ENCODE measurements at regions not wholly inside any gene's neighbourhood (a gene's known extent, or its start where the extent isn't known, plus 50 kb on each side); places are given as distances from the start of the nearest gene placed in this dataset.

- no peak for DNase-seq
These were observed 175.7 kb upstream of the UBL3 start for GRCh38 chr13:30026093-30026492.

GRCh38 chr13:30025351-30025750, 174.9 kb upstream of the UBL3 start:
- DNase-seq, result no peak

GRCh38 chr13:30024125-30024865, 173.9 kb upstream of the UBL3 start:
- no peak for DNase-seq

DNA sequence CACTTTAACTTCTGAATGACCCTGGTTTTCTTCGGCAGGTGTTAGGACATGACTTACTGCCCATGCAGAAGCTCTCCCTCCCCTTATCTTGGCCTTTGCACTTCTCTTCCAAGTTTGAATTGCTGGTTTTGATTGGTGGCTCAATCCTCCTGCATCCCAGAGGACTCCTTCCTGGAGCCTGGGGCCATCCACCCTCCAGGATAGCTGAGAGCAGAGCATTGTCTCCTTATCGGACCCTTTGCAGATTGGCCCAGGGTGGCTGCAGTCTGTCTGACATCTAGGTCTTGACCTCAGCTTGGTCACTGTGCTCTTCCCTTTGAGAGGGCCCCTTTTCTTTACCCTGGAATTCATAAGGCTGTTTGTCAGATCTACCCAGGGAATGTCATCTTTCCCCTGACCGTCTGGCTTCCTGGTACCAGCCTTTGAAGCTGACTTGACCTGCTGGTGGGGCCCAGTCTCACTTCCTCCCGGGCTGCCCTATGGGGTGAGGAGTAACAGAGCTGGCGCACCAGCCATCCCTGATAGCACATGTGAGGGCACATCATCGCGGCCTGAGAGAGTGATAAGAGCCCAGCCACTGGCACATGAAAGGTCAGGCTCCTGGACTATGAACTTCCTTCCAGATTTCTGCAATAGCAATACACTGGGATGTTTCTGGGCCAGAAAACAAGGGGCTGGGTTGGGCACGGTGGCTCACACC, 172.9 kb upstream of the UBL3 start:
- no peak for DNase-seq

GRCh38 chr13:30022796-30023195, 172.4 kb upstream of the UBL3 start:
- DNase-seq, result no peak

DNA sequence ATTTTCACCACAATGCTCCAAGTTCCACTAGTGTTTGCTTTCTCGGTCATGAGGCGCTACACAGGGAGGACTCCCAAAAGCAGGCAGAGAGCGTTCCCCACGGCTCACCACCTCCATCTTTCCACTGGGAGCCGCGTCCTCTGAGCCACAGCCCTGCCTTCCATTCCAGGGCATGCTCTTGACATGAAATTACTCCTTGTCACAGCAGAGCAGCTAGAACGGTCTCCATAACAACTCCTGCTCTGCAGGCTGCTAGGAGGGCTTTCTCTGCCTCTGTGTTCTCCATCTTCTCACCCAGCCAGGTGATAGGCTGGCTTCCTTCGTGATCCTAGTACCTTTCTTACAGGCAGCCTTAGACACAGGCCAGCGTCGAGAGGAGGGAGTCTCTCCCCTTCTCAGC, 171.8 kb upstream of the UBL3 start:
- DNase-seq, result no peak

DNA sequence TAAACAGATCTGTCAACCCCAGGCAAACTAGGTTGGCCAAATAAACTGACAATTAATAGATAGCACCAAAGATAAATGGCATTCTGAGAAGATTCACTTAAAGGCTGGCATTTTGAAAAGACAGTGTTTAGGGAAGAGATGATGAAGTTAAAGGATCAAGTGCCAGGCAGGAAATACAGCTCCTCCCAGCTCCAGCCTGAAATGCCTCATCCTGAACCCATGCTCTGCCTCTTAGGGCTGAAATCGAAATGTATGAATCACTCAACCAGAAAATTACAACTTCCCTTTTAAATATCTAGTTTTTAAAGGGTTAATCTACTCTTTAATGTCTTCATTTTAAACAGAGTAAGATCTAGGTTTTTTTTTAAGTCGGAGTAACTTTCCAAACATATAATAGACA, 171.2 kb upstream of the UBL3 start:
- DNase-seq, result no peak

DNA sequence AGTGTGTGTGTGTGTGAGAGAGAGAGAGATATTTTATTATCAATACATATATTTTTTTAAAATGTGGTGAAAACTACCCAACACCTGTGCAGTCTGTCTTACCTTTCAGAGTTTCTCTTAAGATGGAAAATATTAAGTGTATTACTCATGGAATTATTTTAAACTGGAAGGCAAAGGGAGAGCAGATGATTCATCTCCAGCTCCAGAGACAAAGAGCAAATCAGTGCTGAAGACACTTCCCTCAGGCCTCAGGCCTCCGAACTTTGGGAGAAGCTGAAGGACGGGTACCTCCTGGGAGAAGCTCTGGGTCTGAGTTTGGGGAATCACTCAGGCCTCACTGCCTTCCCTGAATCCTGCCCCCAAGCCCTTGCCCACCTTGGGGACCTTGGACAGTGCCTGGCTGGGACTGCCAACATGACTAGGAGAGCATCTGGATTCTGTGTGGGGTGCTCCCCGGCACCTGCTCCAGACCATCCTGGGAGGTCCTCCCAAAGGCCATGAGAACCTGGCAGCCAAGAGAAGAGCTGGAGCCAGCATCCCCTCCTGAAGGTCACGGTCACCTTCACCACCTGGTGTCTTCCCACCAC, 170.4 kb upstream of the UBL3 start:
- DNase-seq, result no peak

DNA sequence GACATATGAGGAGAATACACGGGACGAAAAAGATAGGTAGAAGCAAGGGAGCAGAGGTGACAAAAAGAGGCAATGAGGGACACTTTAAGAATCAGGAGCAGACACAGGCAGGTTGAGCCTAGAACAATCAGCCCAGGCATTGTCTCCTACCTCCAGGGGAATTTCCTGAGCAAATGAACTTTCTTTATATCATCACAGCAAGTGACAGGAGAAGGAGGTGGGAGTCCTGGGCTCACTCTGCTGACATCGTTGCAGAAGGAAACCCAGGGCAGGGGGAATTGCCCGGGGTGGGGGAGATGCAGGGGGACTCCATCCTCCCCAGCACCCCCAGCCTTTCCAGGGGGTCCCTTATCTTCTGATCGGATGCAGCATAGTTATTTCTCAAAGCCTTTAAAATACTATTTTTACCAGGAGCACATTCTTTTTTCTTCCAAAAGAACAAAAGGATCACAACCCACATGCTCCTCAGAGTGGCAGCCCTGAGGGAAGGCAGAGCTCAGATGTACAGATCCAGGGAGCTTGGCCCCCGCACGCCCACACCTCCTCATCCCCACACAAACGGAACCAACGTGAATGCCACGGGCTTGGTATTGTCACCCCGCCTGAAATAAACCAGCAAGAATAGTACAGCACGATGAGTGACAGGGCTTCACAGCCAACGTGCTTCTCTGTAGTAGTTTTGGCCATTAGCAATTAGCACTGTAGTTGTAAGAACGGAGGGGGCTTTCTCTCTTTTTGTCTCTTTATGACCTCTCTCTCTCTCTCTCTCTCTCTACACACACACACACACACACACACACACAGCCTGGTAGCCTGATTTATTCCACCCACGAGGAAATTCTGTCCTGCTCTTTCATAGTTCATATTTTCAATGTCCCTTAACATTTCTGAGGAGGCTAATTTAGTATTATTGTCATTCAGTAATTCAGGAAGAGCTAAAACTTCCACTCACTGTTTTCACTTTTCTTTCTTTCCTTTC, 169.5 kb upstream of the UBL3 start:
- no peak for DNase-seq

GRCh38 chr13:30017880-30018279, 167.5 kb upstream of the UBL3 start:
- no peak for DNase-seq

GRCh38 chr13:30016398-30016797, 166.0 kb upstream of the UBL3 start:
- DNase-seq, result no peak

GRCh38 chr13:30009411-30009810, 159.0 kb upstream of the UBL3 start:
- no peak for DNase-seq

DNA sequence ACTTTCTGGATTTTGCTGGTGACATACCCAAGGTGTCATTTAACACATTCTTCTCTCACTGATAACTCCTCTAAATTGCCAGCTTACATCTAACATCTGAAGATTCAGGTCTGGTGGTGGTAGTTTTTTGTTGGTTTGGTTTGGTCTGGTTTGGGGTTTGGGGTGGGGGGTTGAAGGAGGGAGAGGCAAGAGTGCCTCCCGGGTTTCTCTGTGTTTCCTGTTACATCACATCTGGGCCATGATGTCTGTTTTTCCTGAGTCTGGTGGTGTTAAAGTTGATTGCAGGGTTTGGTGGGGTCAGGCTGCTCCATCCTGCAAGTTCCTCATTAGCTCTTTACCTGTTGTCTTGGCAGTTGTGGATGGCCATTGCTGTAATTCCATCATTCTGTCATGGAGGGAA, 155.8 kb upstream of the UBL3 start:
- no peak for DNase-seq

- DNase-seq, result no peak
These were observed 153.8 kb upstream of the UBL3 start for GRCh38 chr13:30004204-30004603.

DNA sequence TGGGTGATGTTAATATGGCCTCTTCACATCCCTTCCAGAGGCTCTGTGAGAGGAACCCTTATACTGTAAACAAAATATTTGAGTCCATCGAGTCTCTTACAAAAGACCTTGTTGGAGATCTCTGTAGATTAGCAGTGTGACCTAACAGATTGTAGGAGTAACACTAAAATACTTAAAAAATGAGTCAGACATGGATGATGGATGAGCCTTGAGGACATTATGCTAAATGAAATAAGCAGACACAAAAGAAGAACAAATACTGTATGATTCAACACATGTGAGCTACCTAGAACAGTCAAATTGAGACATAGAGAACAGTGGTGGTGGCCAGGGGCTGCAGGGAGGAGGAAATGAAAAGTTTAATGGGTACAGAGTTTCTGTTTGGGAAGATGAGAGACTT, 152.2 kb upstream of the UBL3 start:
- no peak for DNase-seq

DNA sequence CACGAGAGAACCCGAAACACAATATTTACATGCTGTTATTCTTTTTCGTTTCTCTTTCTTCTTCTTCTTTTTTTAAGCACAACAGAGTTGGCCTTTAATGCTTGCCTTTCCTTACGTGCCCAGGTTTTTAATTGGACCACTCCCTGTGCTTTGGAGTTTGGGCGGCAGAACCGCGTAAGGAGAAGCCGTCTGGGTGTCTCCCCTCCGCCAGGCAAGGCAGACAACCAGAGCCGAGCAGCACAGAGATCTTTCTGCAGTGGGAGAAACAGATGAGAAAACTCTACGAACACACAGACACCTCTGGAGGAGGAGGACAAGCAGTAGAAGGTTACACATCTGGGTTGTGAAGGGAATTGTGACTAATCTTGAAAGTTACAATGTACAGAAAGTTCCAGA, 150.0 kb upstream of the UBL3 start:
- DNase-seq, result no peak

DNA sequence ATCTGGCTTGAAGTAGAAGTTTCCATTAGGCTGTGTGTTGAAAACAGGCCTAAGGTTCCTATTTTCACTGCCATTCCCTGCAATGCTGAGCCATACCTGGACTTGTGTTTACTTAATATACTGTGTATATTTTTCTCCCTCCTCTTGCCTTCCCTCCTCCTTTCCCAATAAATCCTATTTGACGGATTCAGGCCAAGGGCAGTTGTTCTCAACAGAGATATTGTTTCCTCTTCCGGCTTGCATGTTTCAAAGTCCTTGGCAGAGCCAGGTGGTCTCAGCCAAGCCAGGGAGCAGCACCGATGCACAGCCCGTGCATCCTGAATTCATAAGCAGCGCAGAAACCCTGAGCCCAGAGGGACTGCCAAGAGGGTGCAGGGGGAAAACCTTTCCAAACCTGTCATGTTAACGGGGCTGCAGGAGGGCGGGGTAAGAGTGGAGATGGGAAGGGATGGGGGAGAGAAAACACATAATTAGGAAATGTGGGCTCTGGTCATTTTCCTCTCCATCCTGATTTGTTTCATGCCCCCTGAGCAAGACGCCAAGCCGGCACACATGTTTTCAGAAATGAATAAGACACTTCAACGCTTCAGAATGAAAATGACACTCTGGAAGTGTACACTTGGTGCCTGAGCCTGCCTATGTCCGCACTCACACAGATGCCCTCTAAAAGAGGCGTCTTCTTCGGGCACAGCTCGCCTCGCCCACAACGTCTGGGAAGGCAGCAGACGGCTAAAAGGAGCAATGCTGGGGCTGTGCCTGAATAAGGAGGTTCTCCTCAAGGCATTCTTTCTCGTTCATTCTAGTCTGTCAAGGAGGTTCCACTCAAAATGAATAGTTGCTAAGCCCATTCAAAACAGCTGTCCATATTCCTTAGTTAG, 149.3 kb upstream of the UBL3 start:
- DNase-seq, result no peak

DNA sequence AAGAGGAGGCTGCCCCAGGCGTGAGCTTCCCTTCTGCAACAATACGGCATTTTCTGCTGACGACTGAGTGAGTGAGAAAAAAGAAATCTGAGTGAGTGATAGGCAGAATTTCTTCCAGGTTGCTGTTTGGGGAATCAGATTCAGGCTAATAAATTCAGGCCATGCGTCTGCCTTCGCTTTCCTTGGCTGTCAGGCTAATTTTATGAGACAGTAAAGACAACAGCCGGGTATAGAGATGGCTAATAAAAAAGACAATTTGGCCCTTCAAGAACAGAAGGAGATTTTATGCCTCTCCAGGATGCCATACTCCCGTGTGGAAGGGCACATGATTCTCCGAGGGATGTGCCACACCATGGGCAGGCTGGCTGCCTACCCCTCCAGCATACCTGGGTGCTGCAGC, 145.9 kb upstream of the UBL3 start:
- no peak for DNase-seq

DNA sequence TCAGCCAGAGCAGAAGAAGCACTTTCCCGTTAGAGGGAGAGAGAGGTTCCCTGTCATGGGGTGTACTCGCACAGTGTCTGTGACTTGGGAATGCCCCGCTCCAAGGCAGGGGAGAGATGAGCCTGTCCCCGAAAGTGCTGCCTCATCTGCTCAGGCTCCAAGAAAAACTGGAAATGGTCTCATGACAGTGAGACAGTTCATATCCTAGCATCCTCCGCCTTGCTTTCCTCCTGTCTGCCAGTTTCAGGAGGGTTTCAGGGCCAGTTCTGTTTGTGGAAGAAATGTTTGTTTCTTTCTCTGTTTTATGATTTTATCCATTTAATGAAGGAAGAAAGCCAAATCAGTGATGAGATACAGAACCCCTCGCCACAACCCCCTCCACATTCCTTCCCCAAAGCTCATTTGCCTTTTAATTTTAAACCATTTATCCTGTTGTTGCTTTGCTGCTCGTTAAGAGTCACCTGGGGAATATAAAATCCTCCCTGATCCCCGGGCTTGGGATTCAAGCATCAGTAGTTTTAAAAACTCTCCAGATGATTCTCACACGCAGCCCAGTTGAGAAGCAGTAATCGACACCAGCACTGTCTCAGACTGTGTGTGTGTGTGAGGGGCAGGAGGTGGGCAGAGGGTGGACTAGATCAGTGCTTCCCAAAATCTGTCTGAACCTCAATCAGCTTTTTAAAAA, 144.6 kb upstream of the UBL3 start:
- DNase-seq, result no peak

GRCh38 chr13:29993716-29994488, 143.5 kb upstream of the UBL3 start:
- no peak for DNase-seq

GRCh38 chr13:29993196-29993595, 142.8 kb upstream of the UBL3 start:
- no peak for DNase-seq
